Skin epidermis (tissue), 12 donors: ENCODE measurements at regions not wholly inside any gene's neighbourhood (a gene's known extent, or its start where the extent isn't known, plus 50 kb on each side); places are given as distances from the start of the nearest gene placed in this dataset.
"Not testable (repeated sequence)": the region's sequence is repeated elsewhere in the genome, so short reads cannot be mapped to it uniquely, and the experiment has no call there.

Source experiments
- H3K27ac ChIP-seq, 21 experiments: fragments of 200-600 bp; sonication (generic) in 11 of 21; one replicate each; pipeline ENCODE4 v1.5.0; 2020; ENCODE audit warnings: mild to moderate bottlenecking in 3 of 21, inconsistent platforms in 2 of 21, moderate library complexity in 2 of 21
- H3K4me3 ChIP-seq, 7 experiments: fragments of 200-600 bp; sonication (generic) in 2 of 7; one replicate each; pipeline ENCODE4 v1.5.0; 2020; ENCODE audit warnings: inconsistent platforms in 2 of 7, mild to moderate bottlenecking in 2 of 7, moderate library complexity in 1 of 7

- Histone ChIP-seq H3K4me3 (no peak overlapping the region), H3K27ac (no peak overlapping the region)
Observed at GRCh38 chr3:137293086-137293485, 335.3 kb downstream of the IL20RB start.

- Histone ChIP-seq H3K27ac (no peak overlapping the region), H3K4me3 (no peak overlapping the region)
Observed at GRCh38 chr3:137294139-137294538, 336.4 kb downstream of the IL20RB start.

GRCh38 chr3:137294839-137295238 lies 337.1 kb downstream of the IL20RB start:
- Histone ChIP-seq H3K27ac (no peak overlapping the region), H3K4me3 (no peak overlapping the region)

GRCh38 chr3:137295336-137295735 lies 337.6 kb downstream of the IL20RB start:
- H3K4me3 ChIP-seq = no peak overlapping the region
- H3K27ac ChIP-seq = no peak overlapping the region

GRCh38 chr3:137296116-137296515 lies 338.3 kb downstream of the IL20RB start:
- H3K27ac ChIP-seq = no peak overlapping the region
- H3K4me3 ChIP-seq = no peak overlapping the region

GRCh38 chr3:137297770-137298169 lies 340.0 kb downstream of the IL20RB start:
- H3K27ac ChIP-seq = no peak overlapping the region
- H3K4me3 ChIP-seq = no peak overlapping the region

GRCh38 chr3:137300703-137301102 lies 342.9 kb downstream of the IL20RB start:
- Histone ChIP-seq H3K4me3 (no peak overlapping the region), H3K27ac (no peak overlapping the region)

- H3K27ac ChIP-seq = no peak overlapping the region
- no peak overlapping the region for H3K4me3 ChIP-seq
Observed at GRCh38 chr3:137304313-137305056, 346.7 kb downstream of the IL20RB start.

- H3K27ac ChIP-seq = no peak overlapping the region
Observed at GRCh38 chr3:137324114-137324513, 366.3 kb downstream of the IL20RB start.

GRCh38 chr3:137325170-137325569 lies 367.4 kb downstream of the IL20RB start:
- no peak overlapping the region for H3K4me3 ChIP-seq
- no peak overlapping the region for H3K27ac ChIP-seq

More at GRCh38 chr3:137324114-137324513, 366.3 kb downstream of the IL20RB start:
- no peak overlapping the region for H3K4me3 ChIP-seq

GRCh38 chr3:137325934-137326333 lies 368.2 kb downstream of the IL20RB start:
- H3K4me3 ChIP-seq = no peak overlapping the region
- no peak overlapping the region for H3K27ac ChIP-seq

- no peak overlapping the region for H3K4me3 ChIP-seq
- H3K27ac ChIP-seq = no peak overlapping the region
Observed at GRCh38 chr3:137329594-137329993, 371.8 kb downstream of the IL20RB start.

- H3K27ac ChIP-seq = no peak overlapping the region
Observed at GRCh38 chr3:137330246-137330645, 372.5 kb downstream of the IL20RB start.

GRCh38 chr3:137332297-137332696 lies 374.5 kb downstream of the IL20RB start:
- Histone ChIP-seq H3K27ac (no peak overlapping the region), H3K4me3 (no peak overlapping the region)

More at GRCh38 chr3:137330246-137330645, 372.5 kb downstream of the IL20RB start:
- no peak overlapping the region for H3K4me3 ChIP-seq

- H3K4me3 ChIP-seq = no peak overlapping the region
Observed at GRCh38 chr3:137335478-137335877, 377.7 kb downstream of the IL20RB start.

GRCh38 chr3:137338400-137338799 lies 380.6 kb downstream of the IL20RB start:
- not testable (repeated sequence) for H3K27ac ChIP-seq

More at GRCh38 chr3:137335478-137335877, 377.7 kb downstream of the IL20RB start:
- no peak overlapping the region for H3K27ac ChIP-seq

GRCh38 chr3:137343283-137343682 lies 385.5 kb downstream of the IL20RB start:
- Histone ChIP-seq H3K27ac (no peak overlapping the region), H3K4me3 (no peak overlapping the region)

More at GRCh38 chr3:137338400-137338799, 380.6 kb downstream of the IL20RB start:
- H3K4me3 ChIP-seq = not testable (repeated sequence)

- no peak overlapping the region for H3K4me3 ChIP-seq
- H3K27ac ChIP-seq = no peak overlapping the region
Observed at GRCh38 chr3:137347132-137347531, 389.3 kb downstream of the IL20RB start.

GRCh38 chr3:137347817-137348368 lies 390.1 kb downstream of the IL20RB start:
- H3K27ac ChIP-seq = no peak overlapping the region
- H3K4me3 ChIP-seq = no peak overlapping the region

- Histone ChIP-seq H3K4me3 (no peak overlapping the region), H3K27ac (no peak overlapping the region)
Observed at GRCh38 chr3:137348936-137349335, 391.2 kb downstream of the IL20RB start.

GRCh38 chr3:137349557-137350348 lies 392.0 kb downstream of the IL20RB start:
- Histone ChIP-seq H3K4me3 (no peak overlapping the region), H3K27ac (no peak overlapping the region)
